ENCODE measurements at regions not wholly inside any gene's neighbourhood (a gene's known extent, or its start where the extent isn't known, plus 50 kb on each side); places are given as distances from the start of the nearest gene placed in this dataset.

GRCh38 chr4:61049018-61049417 lies 151.1 kb upstream of the ADGRL3 start:
- DNase-seq (no peak), ATAC-seq (ENCODE audit: low read depth) (no peak)
- Mint-ChIP-seq H3K9me3 (peaks cover 9% of the 10 kb centered on the region), H3K36me3 (ENCODE audit: low read depth) (no peaks in the 10 kb centered on the region), H3K4me3 (no peak overlapping the region), H3K27me3 (no peaks in the 10 kb centered on the region), H3K4me1 (no peaks in the 10 kb centered on the region), H3K27ac (no peak overlapping the region)
- ChIA-PET CTCF (no interaction called here), POLR2A (no interaction called here)
- intact Hi-C loops (cut with micrococcal nuclease), result no loop called here
- TF ChIP-seq CTCF (IDR thresholded peaks at IDR 0.05), result no peak

- no peak overlapping the region for H3K4me3 Mint-ChIP-seq
- DNase-seq (no peak), ATAC-seq (ENCODE audit: low read depth) (no peak)
- no peak for TF ChIP-seq CTCF (IDR thresholded peaks at IDR 0.05)
- POLR2A ChIA-PET, result no interaction called here
- CTCF ChIA-PET, result no interaction called here
- peaks cover 14% of the 10 kb centered on the region for H3K9me3 Mint-ChIP-seq
- no peaks in the 10 kb centered on the region for H3K36me3 Mint-ChIP-seq (ENCODE audit: low read depth)
- intact Hi-C loops (cut with micrococcal nuclease), result no loop called here
- no peaks in the 10 kb centered on the region for H3K27me3 Mint-ChIP-seq
- H3K27ac Mint-ChIP-seq, result no peak overlapping the region
- no peaks in the 10 kb centered on the region for H3K4me1 Mint-ChIP-seq
Observed at GRCh38 chr4:61067381-61067780, 132.7 kb upstream of the ADGRL3 start.

GRCh38 chr4:61068060-61068459 lies 132.1 kb upstream of the ADGRL3 start:
- Mint-ChIP-seq H3K27me3 (no peaks in the 10 kb centered on the region), H3K4me3 (no peak overlapping the region), H3K9me3 (peaks cover 11% of the 10 kb centered on the region), H3K36me3 (ENCODE audit: low read depth) (no peaks in the 10 kb centered on the region), H3K4me1 (no peaks in the 10 kb centered on the region), H3K27ac (no peak overlapping the region)
- CTCF ChIA-PET, result no interaction called here
- intact Hi-C loops (cut with micrococcal nuclease), result no loop called here
- no peak for TF ChIP-seq CTCF (IDR thresholded peaks at IDR 0.05)
- DNase-seq (no peak), ATAC-seq (ENCODE audit: low read depth) (no peak)
- POLR2A ChIA-PET, result no interaction called here

GRCh38 chr4:61068745-61069144 lies 131.4 kb upstream of the ADGRL3 start:
- Mint-ChIP-seq H3K27me3 (no peaks in the 10 kb centered on the region), H3K36me3 (ENCODE audit: low read depth) (no peaks in the 10 kb centered on the region), H3K4me3 (no peak overlapping the region), H3K4me1 (no peaks in the 10 kb centered on the region), H3K9me3 (peaks cover 11% of the 10 kb centered on the region), H3K27ac (no peak overlapping the region)
- ATAC-seq (ENCODE audit: low read depth), result no peak
- CTCF ChIA-PET, result no interaction called here
- TF ChIP-seq CTCF (IDR thresholded peaks at IDR 0.05), result no peak
- intact Hi-C loops (cut with micrococcal nuclease), result no loop called here
- POLR2A ChIA-PET, result no interaction called here
- no peak for DNase-seq

GRCh38 chr4:61070269-61070668 lies 129.9 kb upstream of the ADGRL3 start:
- ChIA-PET CTCF (no interaction called here), POLR2A (no interaction called here)
- no peak overlapping the region for H3K27ac Mint-ChIP-seq
- H3K27me3 Mint-ChIP-seq, result no peaks in the 10 kb centered on the region
- peaks cover 9% of the 10 kb centered on the region for H3K9me3 Mint-ChIP-seq
- H3K4me1 Mint-ChIP-seq, result no peaks in the 10 kb centered on the region
- TF ChIP-seq CTCF (IDR thresholded peaks at IDR 0.05), result no peak
- intact Hi-C loops (cut with micrococcal nuclease), result no loop called here
- no peak for DNase-seq
- no peak for ATAC-seq (ENCODE audit: low read depth)
- no peaks in the 10 kb centered on the region for H3K36me3 Mint-ChIP-seq (ENCODE audit: low read depth)
- H3K4me3 Mint-ChIP-seq, result no peak overlapping the region
